Islet precursor cell (in vitro differentiated cells): ENCODE measurements at regions not wholly inside any gene's neighbourhood (a gene's known extent, or its start where the extent isn't known, plus 50 kb on each side); places are given as distances from the start of the nearest gene placed in this dataset.
A peak's percentile ranks its signal among the peaks of the same experiment; 100 is the strongest.
"Not testable (repeated sequence)": the region's sequence is repeated elsewhere in the genome, so short reads cannot be mapped to it uniquely, and the experiment has no call there.

Source experiments
- DNase-seq: peaks from one replicate; pipeline ENCODE4 v3.0.0-alpha.2; 2018

DNA sequence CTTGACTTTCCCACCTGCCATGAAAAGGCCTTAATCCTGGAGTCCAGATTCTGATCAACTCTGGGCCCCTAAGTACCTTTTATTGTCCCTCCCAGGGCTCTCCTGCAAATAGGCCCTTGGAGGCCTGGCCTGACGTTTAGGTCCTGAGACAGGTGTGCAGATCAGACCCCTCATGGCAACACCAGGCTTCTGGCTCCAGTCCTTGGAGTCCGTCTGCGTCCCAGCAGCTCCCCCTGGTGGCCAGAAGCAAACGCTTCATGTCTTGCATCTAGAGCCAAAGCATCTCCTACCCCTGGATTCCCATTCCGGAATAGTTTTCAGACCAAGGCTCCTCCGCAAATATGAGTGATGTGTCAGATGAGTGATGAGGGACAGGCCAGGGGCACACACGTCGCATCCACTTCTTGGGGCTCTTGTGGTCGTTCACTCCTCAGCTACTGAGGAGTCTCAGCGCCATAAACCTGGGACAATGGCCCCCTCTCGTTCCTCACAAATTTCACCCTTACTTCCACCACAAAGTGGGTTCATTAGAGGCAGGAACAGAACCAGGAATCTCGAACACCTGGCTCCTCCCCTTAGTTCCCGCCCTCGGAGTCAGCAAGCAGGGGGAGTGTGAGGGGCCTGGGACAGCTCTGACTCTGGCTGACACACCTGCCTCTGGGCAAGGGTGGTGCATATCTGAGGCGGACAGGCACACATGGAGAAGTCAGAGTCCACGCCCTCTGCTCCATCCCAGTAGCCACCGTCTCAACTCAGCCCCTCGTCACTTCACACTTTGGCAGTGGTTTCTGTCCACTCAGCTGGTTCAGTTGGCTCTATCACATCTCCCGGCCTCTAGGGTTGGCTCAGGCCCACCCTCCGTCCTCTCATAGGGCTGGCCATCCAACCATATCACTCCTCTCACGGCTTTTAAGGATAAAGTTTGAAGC lies 77.9 kb upstream of the PWP1 start:
- peak; percentile 93 for DNase-seq

DNA sequence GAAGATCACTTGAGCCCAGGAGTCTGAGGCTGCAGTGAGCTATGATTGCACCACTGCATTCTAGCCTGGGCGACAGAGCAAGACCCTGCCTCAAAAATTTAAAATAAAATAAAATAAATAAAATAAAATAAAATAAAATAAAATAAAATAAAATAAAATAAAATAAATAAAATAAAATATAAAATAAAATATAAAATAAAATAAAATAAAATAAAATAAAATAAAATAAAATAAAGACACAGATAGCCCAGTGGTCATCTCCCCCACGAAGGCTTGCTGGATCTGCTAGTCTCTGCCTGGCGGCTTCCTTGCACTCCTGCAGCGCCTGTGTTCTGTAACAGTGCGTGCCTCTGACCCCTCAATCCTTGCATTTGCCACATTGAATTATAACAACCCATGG lies 76.8 kb upstream of the PWP1 start:
- not testable (repeated sequence) for DNase-seq

DNA sequence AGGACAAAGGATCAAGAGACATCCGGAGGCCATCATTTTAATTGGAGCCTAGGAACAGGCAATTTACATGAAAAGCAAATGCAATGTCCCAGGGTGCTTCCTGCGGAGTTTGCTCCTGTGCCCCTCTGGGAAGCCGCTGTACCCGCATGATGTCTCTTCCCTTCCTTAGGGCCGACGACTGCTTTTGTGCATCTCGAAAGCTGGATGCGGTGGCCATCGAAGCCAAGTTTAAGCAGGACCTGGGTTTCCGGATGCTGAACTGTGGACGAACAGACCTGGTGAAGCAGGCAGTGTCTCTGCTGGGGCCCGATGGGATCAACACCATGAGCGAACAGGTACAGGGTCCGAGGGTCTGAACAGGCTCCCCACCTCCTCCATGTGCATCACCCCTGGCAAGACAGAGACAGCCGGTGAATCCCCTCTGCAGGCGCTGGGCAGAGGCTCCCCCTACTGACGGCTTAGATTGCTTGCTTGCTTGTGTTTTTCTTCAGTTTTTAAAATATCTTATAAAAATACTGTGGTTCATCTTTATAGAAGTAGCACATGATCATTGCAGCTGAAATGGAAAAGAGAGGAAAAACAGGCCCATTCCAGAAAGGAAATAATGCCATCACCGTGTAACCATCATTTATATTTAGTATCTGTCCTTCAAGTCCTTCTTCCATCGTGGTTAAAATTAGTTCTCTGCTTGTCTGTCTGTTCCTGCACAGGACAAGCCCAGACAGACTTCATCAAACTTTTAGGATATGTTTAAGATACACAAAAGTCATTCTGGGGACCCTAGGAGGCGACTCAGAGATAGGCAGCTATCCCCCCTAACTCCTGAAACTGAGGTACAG lies 75.4 kb upstream of the PWP1 start:
- peak; percentile 78 for DNase-seq

DNA sequence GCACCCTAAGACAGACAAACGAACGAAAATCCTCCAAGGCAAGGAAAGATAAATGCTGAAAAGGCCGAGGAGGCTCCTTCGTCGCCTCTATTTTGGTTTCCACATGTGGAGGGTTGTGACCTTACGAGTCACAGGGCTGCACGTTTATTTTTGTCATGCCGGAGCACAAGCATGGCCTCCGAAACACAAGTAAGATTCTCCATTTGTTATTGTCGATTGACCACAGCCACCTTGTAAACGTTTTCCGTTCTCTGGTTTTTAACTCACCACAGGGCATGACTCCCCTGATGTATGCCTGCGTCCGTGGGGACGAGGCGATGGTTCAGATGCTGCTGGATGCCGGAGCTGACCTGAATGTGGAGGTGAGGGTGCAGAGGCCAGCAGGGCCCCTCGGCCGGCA lies 73.1 kb upstream of the PWP1 start:
- no peak for DNase-seq

DNA sequence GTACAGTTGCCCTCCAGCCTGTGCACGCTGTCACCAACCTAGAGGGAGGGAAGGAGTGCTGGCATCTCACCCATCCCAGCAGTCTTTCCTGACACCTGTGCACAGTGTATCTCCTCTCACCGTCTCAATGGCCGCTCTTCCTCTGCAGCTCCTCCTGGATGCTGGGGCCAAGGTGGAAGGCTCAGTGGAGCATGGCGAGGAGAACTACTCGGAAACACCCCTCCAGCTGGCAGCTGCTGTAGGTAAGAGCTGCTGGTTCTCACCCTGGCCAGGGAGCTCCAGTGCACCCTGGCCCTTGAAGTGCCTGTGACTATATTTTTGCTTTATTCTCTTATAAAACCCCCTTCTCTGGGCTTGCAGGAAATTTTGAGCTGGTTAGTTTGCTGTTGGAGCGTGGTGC lies 68.7 kb upstream of the PWP1 start:
- DNase-seq, result no peak

DNA sequence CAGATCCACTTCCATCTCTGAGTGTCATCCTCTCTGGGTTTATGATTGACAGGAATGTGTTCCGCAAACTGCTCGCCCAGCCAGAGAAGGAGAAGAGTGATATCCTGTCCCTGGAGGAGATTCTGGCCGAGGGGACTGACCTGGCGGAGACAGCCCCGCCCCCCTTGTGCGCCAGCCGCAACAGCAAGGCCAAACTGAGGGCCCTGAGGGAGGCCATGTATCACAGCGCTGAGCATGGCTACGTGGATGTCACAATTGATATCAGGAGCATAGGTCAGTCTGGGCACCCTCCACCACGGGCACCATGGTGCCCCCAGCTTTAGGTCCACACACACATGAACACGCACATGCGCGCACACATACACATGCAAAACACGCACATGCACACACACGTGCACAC lies 67.5 kb upstream of the PWP1 start:
- no peak for DNase-seq

DNA sequence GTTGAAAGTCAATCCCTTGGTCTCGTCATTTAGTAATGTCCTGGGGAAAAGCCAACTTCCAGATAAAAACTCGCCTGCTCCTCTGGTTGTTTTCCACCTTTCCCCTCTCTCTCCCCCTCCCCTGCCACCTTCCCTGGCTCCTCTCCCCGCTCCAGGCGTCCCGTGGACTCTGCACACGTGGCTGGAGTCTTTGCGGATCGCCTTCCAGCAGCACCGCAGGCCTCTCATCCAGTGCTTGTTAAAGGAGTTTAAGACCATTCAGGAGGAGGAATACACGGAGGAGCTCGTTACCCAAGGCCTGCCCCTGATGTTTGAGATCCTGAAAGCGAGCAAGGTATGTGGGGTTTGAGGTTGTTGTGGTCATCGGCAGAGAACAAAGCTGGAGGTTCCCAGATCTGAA lies 65.8 kb upstream of the PWP1 start:
- DNase-seq, result no peak

DNA sequence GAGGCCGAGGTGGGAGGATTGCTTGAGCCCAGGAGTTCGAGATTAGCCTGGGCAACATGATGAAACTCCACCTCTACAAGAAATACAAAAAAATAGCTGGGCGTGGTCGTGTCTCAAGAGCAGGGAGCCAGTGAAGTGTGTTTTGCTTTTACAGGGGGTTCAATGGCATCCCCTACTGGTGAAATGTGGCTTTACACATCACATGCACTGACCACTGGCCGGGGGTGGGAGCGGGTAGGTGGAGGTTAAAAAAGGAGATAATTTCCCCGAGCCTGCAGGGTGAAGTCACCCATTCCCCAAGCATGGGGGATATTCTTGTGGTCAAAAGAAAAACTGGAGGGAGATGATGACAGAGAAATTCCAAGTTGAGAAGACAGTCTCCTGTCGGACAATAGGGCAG lies 63.6 kb upstream of the PWP1 start:
- DNase-seq, result peak; percentile 67

DNA sequence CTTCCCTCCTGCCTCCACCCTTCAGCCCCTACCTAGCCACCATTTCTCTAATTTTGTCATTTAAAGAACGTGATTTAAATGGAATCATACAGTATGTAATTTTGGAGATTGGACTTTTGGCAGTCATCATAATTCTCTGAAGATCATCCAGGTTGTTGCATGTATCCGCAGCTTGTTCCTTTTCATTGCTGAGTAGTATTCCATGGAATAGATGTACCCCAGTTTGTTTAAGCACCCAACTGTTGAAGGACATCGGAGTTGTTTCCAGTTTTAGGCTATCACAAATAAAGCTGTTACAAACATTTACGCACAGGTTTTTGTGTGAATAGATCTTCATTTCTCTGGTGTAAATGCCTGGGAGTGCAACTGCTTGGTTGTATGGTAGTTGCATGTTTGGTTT lies 61.1 kb upstream of the PWP1 start:
- DNase-seq, result no peak

DNA sequence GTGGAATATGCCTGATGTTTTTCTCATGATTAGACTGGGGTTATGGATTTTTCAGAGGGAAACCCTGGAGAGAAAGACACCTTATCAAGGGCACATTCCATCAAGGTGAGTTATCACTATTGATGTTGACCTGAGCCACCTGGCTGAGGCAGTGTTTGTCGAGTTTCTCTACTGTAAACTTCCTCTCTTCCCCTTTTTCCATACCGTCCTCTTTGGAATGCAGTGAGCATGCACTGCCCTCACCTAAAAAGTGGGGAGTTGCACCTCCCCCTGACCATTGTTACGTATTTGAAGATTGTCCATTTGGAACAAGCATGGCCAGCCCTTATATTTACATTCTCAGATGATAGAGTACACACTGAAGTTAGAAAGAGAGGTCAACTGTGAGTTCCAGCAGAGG lies 53.9 kb upstream of the PWP1 start:
- no peak for DNase-seq

DNA sequence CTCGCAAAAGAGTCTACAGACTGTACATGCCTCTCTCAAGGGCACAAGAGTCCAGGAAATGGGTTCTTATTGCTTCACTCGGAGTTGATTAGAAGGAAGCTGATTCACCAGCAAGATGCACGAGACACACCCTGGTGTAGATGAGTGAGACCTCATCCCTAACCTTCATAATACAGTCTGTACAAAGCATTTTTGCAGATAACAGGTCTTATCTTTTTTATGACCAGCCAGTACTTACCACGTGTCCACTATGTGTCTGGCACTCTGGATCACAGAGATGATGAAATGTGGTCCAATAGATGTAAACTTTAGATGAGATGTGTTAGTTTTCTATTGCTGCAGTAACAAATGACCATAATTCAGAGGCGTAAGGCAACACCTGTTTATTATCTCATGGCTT lies 53.4 kb upstream of the PWP1 start:
- DNase-seq, result no peak

DNA sequence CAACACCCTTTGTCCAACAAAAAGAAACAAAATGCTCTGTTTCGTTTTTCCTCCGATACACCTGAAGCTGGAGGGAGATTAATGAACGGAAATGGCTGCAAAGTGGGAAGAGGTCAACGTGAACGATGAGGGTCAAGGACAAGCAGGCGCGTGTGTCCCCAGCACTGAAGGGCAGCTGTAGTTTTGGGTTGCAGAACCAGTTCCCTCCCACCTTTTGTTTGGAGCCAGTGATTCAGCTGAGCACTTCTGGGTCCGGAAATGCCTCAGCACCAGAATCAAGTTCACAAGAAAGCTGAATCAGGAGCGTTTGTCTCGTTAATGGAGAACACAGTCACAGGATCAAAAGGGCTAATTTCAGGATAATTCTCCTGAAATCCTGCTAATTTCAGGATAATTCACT lies 51.1 kb upstream of the PWP1 start:
- DNase-seq, result no peak

DNA sequence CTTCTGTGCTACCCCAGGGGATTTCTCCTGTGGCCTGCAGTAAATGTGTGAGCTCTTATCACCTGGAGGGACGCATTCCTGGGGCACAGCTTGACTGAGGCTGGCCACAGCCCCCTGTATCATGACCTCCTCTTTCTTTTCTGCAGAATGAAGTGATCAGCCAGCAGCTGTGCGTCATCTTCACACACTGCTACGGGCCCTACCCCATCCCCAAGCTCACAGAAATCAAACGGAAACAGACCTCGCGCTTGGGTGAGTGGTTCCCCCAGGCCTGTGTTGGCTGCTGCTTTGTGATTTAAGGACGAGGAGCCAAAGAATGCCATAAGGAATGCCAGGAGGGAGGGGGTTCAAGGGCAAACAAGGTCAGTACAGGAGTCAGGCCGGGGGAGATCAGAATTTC lies 50.5 kb upstream of the PWP1 start:
- peak; percentile 83 for DNase-seq
